Heart left ventricle (tissue), 16 donors: ENCODE measurements at regions not wholly inside any gene's neighbourhood (a gene's known extent, or its start where the extent isn't known, plus 50 kb on each side); places are given as distances from the start of the nearest gene placed in this dataset.

Experiments
- ATAC-seq, 4 donors: fragments of 200-7000 bp; cut with Tn5 transposase; one replicate each; pipeline ENCODE4 v1.9.1; 2020 to 2022; ENCODE audit warnings: moderate library complexity in 4 of 4, mild to moderate bottlenecking in 3 of 4, moderate number of reproducible peaks in 1 of 4
- DNase-seq, 5 donors: peaks; one replicate each; pipeline ENCODE4 v3.0.0-alpha.2; 2020
- H3K27ac ChIP-seq, 12 donors: fragments of 200-600 bp; sonication (generic) in 4 of 12; one replicate each; pipeline versions ENCODE4 v1.5.0 to v1.8.0; 2016 to 2022; ENCODE audit warnings: mild to moderate bottlenecking in 2 of 12
- H3K27me3 ChIP-seq, 9 donors: fragments of 200-600 bp; sonication (generic) in 2 of 9; one replicate each; pipeline versions ENCODE4 v1.5.1 to v1.8.0; 2016 to 2022; ENCODE audit warnings: mild to moderate bottlenecking in 3 of 9
- H3K36me3 ChIP-seq, 9 donors: fragments of 200-600 bp; sonication (generic) in 2 of 9; one replicate each; pipeline versions ENCODE4 v1.5.0 to v1.8.0; 2018 to 2022; ENCODE audit warnings: mild to moderate bottlenecking in 2 of 9
- H3K4me1 ChIP-seq, 12 donors: fragments of 200-600 bp; sonication (generic) in 4 of 12; one replicate each; pipeline versions ENCODE4 v1.5.0 to v1.8.0; 2016 to 2022; ENCODE audit warnings: mild to moderate bottlenecking in 3 of 12
- H3K4me3 ChIP-seq, 12 donors: fragments of 200-600 bp; sonication (generic) in 4 of 12; one replicate each; pipeline versions ENCODE4 v1.5.0 to v1.8.0; 2017 to 2022; ENCODE audit warnings: mild to moderate bottlenecking in 9 of 12, moderate library complexity in 4 of 12
- H3K9me3 ChIP-seq, 12 donors: fragments of 200-600 bp; sonication (generic) in 4 of 12; one replicate each; pipeline versions ENCODE4 v1.5.0 to v1.8.0; 2016 to 2022; ENCODE audit warnings: mild to moderate bottlenecking in 1 of 12
- CTCF ChIP-seq, 12 donors: fragments of 200-600 bp; sonication (generic) in 4 of 12; IDR thresholded peaks; one replicate each; pipeline versions ENCODE4 v1.5.0 to v1.8.0; 2018 to 2022; ENCODE audit warnings: antibody characterized with exemption in 12 of 12, mild to moderate bottlenecking in 5 of 12
- POLR2A ChIP-seq, 2 donors: fragments of 450-650 bp; IDR thresholded peaks; one replicate each; pipeline ENCODE4 v1.6.1; 2017; ENCODE audit warnings: antibody characterized with exemption in 2 of 2, mild to moderate bottlenecking in 2 of 2, moderate library complexity in 2 of 2
- WGBS, 4 donors: extraction: QIAGEN DNeasy Blood & Tissue Kit in 2 of 4; methylation state at CpG; one replicate each; pipeline versions ENCODE4 v1.1.5 to v1.1.7; 2013 to 2018; 5-methylcytosine and 5-hydroxymethylcytosine counted together
- intact Hi-C, 10 donors: fragments of 100-400 bp; cut with DNase I; formaldehyde crosslinking; loops; one replicate each; pipeline versions ENCODE4 v1.11.1 to v1.14.2; 2022
- donor health status: ischemic (EF 13 %, LVEDD 7.1; RV severe dilation, severe dysfunction).
- donor health status: healthy with polysubstance abuse.
- donor health status: DM: no; HTN: yes; CAD: no.
- donor health status: DM: no; HTN: no; CAD: no.
- donor health status: ischemic (EF 25% LVEDD 6.9; RV normal size, moderate dysfunction).
- donor health status: ischemic (EF 25% LVEDD 5.7; RV mildly dilated, moderate dysfunction).
- donor health status: healthy.
- donor health status: DM: yes; HTN: yes; CAD: no.
- donor health status: ischemic (EF 35%, LVEDD 5.7; RV mildly dilated, moderate dysfunction).
- donor health status: nonischemic (EF 11% LVEDD 7.7; RV severe dilation, severe dysfunction).
- donor health status: DM: yes; HTN: yes; CAD: no.
- donor health status: PGD.
- donor health status: ischemic (EF 29% LVEDD 5.4; RV normal size, mild dysfunction).
- donor health status: nonischemic (EF 23%, LVEDD 6.1; RV moderate dilation, normal function).

GRCh38 chr21:14876524-14876840 lies 188.3 kb downstream of the NRIP1 start:
- DNase-seq: no peak
- Histone ChIP-seq H3K27ac (no peak overlapping the region), H3K36me3 (no peaks in the 10 kb centered on the region), H3K4me3 (no peak overlapping the region), H3K9me3 (no peaks in the 10 kb centered on the region), H3K27me3 (no peaks in the 10 kb centered on the region), H3K4me1 (peaks cover 0 to 42% (median 11%) of the 10 kb centered on the region in 12 donors)
- no peak for ATAC-seq
- TF ChIP-seq CTCF (IDR thresholded peaks at IDR 0.05) (no peak), POLR2A (IDR thresholded peaks at IDR 0.05) (no peak)
- intact Hi-C loops: loop anchor here in 1 of 10 donors (5.0 kb wide), 1 partner anchor 186 kb away; the partner anchor contains the start of gene NRIP1
- 86 to 96% (median 88%) methylated on average over 6 of the region's 6 CpGs for WGBS, 4 donors

- Histone ChIP-seq H3K36me3 (no peaks in the 10 kb centered on the region), H3K9me3 (no peaks in the 10 kb centered on the region), H3K27ac (no peak overlapping the region), H3K4me1 (peaks cover 0 to 47% (median 11%) of the 10 kb centered on the region in 12 donors), H3K4me3 (no peak overlapping the region), H3K27me3 (no peaks in the 10 kb centered on the region)
- DNase-seq (peak in 1 of 5 donors; percentile 29), ATAC-seq (peak in 2 of 4 donors; percentile 23 to 50)
- 60 to 69% (median 64%) methylated on average over 8 of the region's 8 CpGs for WGBS, 4 donors
- intact Hi-C loops: loop anchor here in 1 of 10 donors (5.0 kb wide), 1 partner anchor 186 kb away; the partner anchor contains the start of gene NRIP1
- TF ChIP-seq POLR2A (IDR thresholded peaks at IDR 0.05) (no peak), CTCF (IDR thresholded peaks at IDR 0.05) (no peak)
These were observed 188.9 kb downstream of the NRIP1 start for GRCh38 chr21:14875704-14876523.

GRCh38 chr21:14875186-14875585 lies 189.6 kb downstream of the NRIP1 start:
- intact Hi-C loops: loop anchor here in 1 of 10 donors (5.0 kb wide), 1 partner anchor 187 kb away; the partner anchor contains the start of gene NRIP1
- no peaks in the 10 kb centered on the region for H3K9me3 ChIP-seq
- H3K4me1 ChIP-seq: peaks cover 0 to 48% (median 11%) of the 10 kb centered on the region in 12 donors
- H3K4me3 ChIP-seq: no peak overlapping the region
- DNase-seq (no peak), ATAC-seq (no peak)
- no peaks in the 10 kb centered on the region for H3K36me3 ChIP-seq
- H3K27me3 ChIP-seq: no peaks in the 10 kb centered on the region
- WGBS, 4 donors: 92 to 100% (median 93%) methylated on average over 1 of the region's 1 CpG
- no peak overlapping the region for H3K27ac ChIP-seq
- no peak for TF ChIP-seq CTCF (IDR thresholded peaks at IDR 0.05)
- no peak for TF ChIP-seq POLR2A (IDR thresholded peaks at IDR 0.05)

- no peak for ATAC-seq
- H3K36me3 ChIP-seq: no peaks in the 10 kb centered on the region
- peaks cover 0 to 48% (median 11%) of the 10 kb centered on the region in 12 donors for H3K4me1 ChIP-seq
- no peaks in the 10 kb centered on the region for H3K9me3 ChIP-seq
- DNase-seq: no peak
- TF ChIP-seq POLR2A (IDR thresholded peaks at IDR 0.05) (no peak), CTCF (IDR thresholded peaks at IDR 0.05) (no peak)
- H3K27ac ChIP-seq: no peak overlapping the region
- intact Hi-C loops: no loop called here
- no peaks in the 10 kb centered on the region for H3K27me3 ChIP-seq
- no peak overlapping the region for H3K4me3 ChIP-seq
These were observed 190.4 kb downstream of the NRIP1 start for GRCh38 chr21:14874379-14874778.
